Hematopoietic multipotent progenitor cell treated with erythropoietin and hydrocortisone succinate and interleukin-3 and kit ligand, for 8 days (in vitro differentiated cells): ENCODE measurements at regions not wholly inside any gene's neighbourhood (a gene's known extent, or its start where the extent isn't known, plus 50 kb on each side); places are given as distances from the start of the nearest gene placed in this dataset.
"Not testable (repeated sequence)": the region's sequence is repeated elsewhere in the genome, so short reads cannot be mapped to it uniquely, and the experiment has no call there.

Experiments
- DNase-seq: peaks from one replicate; pipeline ENCODE4 v3.0.0-alpha.2; 2015

- no peak for DNase-seq
Observed at GRCh38 chr13:76829572-76830327, 56.5 kb downstream of the KCTD12 start.

- DNase-seq = no peak
Observed at GRCh38 chr13:76828316-76828741, 57.9 kb downstream of the KCTD12 start.

GRCh38 chr13:76826527-76826926 lies 59.7 kb downstream of the KCTD12 start:
- DNase-seq = no peak

GRCh38 chr13:76825430-76825829 lies 60.8 kb downstream of the KCTD12 start:
- no peak for DNase-seq

DNA sequence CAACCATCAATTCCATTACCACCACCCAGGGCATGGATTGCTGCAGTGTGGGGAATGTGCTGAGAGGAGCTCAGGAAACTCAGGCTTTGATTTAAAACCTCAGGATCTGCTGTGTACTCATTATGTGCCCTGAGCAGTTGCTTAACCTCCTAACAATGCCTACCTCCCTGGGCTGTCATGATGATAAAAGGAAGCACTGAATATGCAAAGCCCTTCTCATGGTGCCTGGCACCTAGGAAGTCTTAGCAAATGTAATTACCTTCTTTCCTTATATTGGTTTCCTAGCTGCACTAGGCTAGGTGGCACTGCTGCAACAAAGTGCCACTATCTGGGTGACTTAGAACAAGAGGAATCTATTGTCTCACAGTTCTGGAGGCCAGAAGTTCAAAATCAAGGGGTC lies 62.2 kb downstream of the KCTD12 start:
- no peak for DNase-seq

GRCh38 chr13:76822698-76823267 lies 63.4 kb downstream of the KCTD12 start:
- no peak for DNase-seq

- DNase-seq = not testable (repeated sequence)
Observed at GRCh38 chr13:76821222-76821621, 65.0 kb downstream of the KCTD12 start.

GRCh38 chr13:76820759-76821158 lies 65.4 kb downstream of the KCTD12 start:
- DNase-seq = no peak

- no peak for DNase-seq
Observed at GRCh38 chr13:76816394-76816793, 69.8 kb downstream of the KCTD12 start.

DNA sequence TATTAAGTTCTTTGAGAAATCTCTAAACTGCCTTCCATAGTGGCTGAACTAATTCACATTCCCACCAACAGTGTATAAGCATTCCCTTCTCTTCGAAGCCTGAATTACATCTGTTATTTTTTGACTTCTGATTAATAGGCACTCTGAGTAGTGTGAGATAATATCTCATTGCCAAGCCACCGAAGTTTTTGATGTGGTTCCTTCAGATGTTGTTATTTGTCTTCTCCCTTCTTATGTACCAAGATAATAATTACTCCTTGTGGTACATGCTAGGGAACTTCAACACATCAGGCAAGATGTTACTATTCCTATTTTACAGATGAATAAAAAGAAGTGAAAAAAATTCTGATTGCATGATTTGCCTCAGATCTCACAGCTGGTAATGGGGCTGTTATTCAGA lies 70.9 kb downstream of the KCTD12 start:
- DNase-seq = no peak

GRCh38 chr13:76813891-76814290 lies 72.3 kb downstream of the KCTD12 start:
- DNase-seq = no peak

- DNase-seq = no peak
Observed at GRCh38 chr13:76813000-76813691, 73.1 kb downstream of the KCTD12 start.

DNA sequence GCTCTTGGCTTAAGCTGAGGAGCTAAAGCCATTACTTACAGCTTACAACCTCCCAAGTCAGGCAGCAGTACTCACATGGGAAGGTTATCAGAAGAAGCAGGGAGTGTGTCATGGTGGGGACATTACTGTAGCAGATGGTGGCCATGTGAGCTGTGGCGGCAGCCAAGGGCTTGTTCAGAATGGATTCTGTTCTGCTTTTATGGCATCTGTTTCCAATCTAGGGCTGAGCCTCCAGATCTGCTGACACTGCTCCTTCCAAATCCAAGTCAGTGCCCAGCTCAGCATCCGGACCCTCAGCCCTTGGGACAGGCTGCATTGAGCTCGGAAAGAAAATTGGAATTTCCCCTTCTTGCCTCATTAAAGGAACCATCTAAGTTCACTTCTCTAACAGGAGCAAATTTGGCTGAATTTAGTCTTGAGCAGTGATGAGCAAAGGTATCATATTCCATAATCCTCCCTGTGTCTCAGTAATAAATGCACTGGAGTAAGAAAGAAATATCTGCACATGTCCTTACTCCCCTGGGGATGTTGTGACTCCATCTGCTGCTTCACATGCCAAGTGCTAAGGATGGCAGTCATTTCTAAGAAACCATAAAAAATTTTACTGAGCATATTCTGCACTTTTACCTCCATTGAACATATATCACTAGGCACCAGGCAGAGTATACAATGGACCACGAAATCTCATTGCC lies 73.9 kb downstream of the KCTD12 start:
- no peak for DNase-seq

- no peak for DNase-seq
Observed at GRCh38 chr13:76809389-76809788, 76.8 kb downstream of the KCTD12 start.

GRCh38 chr13:76808927-76809326 lies 77.3 kb downstream of the KCTD12 start:
- DNase-seq = no peak

DNA sequence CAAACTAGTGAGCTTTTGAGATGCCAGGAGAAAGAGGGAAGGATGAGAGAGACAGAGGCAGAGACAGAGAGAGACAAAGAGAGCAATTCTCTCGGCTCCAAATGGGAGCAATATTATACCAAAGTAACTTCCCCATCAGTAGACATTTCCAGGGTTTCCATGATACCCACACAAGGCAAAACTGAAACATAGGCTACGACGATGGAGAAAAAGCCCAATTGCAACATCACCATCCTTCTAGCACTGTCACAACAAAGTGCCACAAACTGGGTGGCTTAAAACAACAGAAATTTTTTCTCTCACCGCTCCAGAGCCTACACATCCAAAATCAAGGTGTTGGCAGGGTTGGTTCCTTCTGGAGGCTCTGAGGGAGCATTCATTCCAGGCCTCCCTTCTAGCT lies 81.4 kb downstream of the KCTD12 start:
- DNase-seq = no peak

GRCh38 chr13:76803831-76804230 lies 82.4 kb downstream of the KCTD12 start:
- DNase-seq = no peak

- DNase-seq = no peak
Observed at GRCh38 chr13:76800943-76801342, 85.3 kb downstream of the KCTD12 start.

DNA sequence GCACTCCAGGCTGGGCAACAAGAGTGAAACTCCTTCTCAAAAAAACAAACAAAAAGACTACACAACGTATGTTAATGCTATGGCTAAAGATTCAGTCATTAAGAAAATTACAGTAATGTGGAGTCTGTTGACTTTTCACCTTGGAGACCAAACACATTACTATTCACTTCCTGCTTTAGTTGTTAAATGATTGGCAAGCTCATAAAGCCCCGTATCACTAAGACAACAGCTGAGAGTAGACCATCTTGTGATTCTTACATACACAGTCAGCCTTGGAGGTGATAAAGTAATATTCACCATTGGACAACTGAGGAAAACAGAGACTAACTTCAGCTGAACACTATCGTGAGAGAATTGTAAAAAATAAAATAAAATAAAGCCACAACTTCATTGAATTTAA lies 86.5 kb downstream of the KCTD12 start:
- no peak for DNase-seq

GRCh38 chr13:76798037-76798436 lies 88.2 kb downstream of the KCTD12 start:
- no peak for DNase-seq

DNA sequence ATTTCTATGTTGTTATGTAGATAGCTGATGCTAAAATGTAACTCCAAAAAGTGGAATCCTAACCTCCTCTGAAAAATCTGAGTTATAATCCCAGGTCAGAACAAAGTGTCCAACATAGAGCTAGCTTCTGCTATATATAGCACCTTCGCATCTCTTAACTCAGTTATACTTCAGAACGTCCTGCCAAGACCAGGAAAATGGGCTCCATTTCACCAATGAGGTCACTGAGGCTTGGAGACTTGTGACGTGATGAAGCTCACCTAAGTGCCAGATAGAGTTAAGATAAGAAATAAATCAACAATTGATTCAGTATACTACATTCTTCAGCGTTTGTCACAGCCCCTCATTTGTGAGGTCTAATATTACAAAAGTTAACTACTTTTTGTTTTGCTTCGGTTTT lies 88.8 kb downstream of the KCTD12 start:
- DNase-seq = no peak

DNA sequence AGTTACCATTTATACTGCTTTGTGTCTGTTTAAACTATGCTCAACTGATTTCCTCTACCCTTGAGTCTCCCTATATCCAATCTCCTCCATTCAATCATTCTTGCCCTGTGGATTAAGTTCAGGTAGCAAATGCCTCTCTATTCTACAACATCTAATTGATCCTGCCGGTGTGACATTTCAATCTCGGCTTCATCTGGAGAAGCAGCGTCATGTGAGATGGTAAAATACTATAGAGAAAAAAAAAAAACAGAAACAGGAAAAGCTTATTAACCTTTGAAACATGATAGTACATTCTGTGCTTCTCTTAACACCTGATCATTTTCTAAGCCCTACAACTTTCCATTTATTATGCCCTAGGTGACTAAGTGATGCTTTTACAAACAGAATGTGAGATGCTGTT lies 89.4 kb downstream of the KCTD12 start:
- DNase-seq = no peak
